CD4-positive, alpha-beta memory T cell (primary cell): ENCODE measurements at regions not wholly inside any gene's neighbourhood (a gene's known extent, or its start where the extent isn't known, plus 50 kb on each side); places are given as distances from the start of the nearest gene placed in this dataset.
"Not testable (repeated sequence)": the region's sequence is repeated elsewhere in the genome, so short reads cannot be mapped to it uniquely, and the experiment has no call there.

Source experiments
- CTCF ChIA-PET: fragments of 350-600 bp; sonication (Branson Sonifier 250); formaldehyde crosslinking; loops from one replicate; lab custom pipeline; 2021; ENCODE audit warnings: inconsistent platforms; ENCODE audit not compliant: partially characterized antibody; lab: Charles Lee
- POLR2A ChIA-PET: fragments of 350-600 bp; sonication (Branson Sonifier 250); formaldehyde crosslinking; loops from one replicate; lab custom pipeline; 2021; ENCODE audit not compliant: partially characterized antibody; lab: Charles Lee
- DNase-seq, 5 donors: peaks; one replicate each; pipeline versions ENCODE4 v3.0.0 to v3.0.0-alpha.2; 2020 to 2022; ENCODE audit warnings: mixed read lengths in 1 of 5
- H3K27ac ChIP-seq: one replicate; pipeline ENCODE4 v1.7.0; 2013; ENCODE audit warnings: low read depth, low read length
- H3K27me3 ChIP-seq: 2 replicates; pipeline ENCODE4 v1.7.0; 2013; ENCODE audit warnings: mild to moderate bottlenecking, low read length, moderate library complexity; ENCODE audit not compliant: insufficient read depth
- H3K36me3 ChIP-seq: 2 replicates; pipeline ENCODE4 v1.7.0; 2013; ENCODE audit warnings: mild to moderate bottlenecking, low read length, moderate library complexity; ENCODE audit not compliant: insufficient read depth
- H3K4me1 ChIP-seq: 2 replicates; pipeline ENCODE4 v1.7.0; 2013; ENCODE audit warnings: mild to moderate bottlenecking, low read length, moderate library complexity; ENCODE audit not compliant: insufficient read depth
- H3K4me3 ChIP-seq, 2 donors: one replicate each; pipeline ENCODE4 v1.7.0; 2013; ENCODE audit warnings: low read length in 2 of 2, mild to moderate bottlenecking in 1 of 2
- H3K9me3 ChIP-seq, 2 donors: one replicate each; pipeline ENCODE4 v1.7.0; 2013; ENCODE audit warnings: low read length in 2 of 2, control low read depth in 1 of 2; ENCODE audit not compliant: control insufficient read depth in 1 of 2
- H3K27ac Mint-ChIP-seq, 7 donors: one replicate each; pipeline ENCODE4 v1.8.0; 2020 to 2021; ENCODE audit warnings: mixed read lengths in 7 of 7, mild to moderate bottlenecking in 6 of 7, inconsistent platforms in 3 of 7, moderate library complexity in 3 of 7
- H3K27me3 Mint-ChIP-seq, 2 donors: one replicate each; pipeline ENCODE4 v1.8.0; 2020 to 2021; ENCODE audit warnings: mixed read lengths in 2 of 2
- H3K36me3 Mint-ChIP-seq, 2 donors: one replicate each; pipeline ENCODE4 v1.8.0; 2020 to 2021; ENCODE audit warnings: mixed read lengths in 2 of 2, inconsistent platforms in 1 of 2, mild to moderate bottlenecking in 1 of 2
- H3K4me1 Mint-ChIP-seq, 4 donors: one replicate each; pipeline ENCODE4 v1.8.0; 2020 to 2021; ENCODE audit warnings: mixed read lengths in 4 of 4, mild to moderate bottlenecking in 1 of 4
- H3K4me3 Mint-ChIP-seq, 8 donors: one replicate each; pipeline ENCODE4 v1.8.0; 2020 to 2021; ENCODE audit warnings: mixed read lengths in 8 of 8, mild to moderate bottlenecking in 7 of 8, moderate library complexity in 6 of 8, inconsistent platforms in 3 of 8
- H3K9me3 Mint-ChIP-seq, 8 donors: one replicate each; pipeline ENCODE4 v1.8.0; 2020 to 2021; ENCODE audit warnings: mixed read lengths in 8 of 8, mild to moderate bottlenecking in 5 of 8, inconsistent platforms in 3 of 8, moderate library complexity in 1 of 8
- intact Hi-C: fragments of 100-400 bp; cut with micrococcal nuclease; formaldehyde crosslinking; loops from one replicate; pipeline ENCODE4 v1.15.1; 2023

DNA sequence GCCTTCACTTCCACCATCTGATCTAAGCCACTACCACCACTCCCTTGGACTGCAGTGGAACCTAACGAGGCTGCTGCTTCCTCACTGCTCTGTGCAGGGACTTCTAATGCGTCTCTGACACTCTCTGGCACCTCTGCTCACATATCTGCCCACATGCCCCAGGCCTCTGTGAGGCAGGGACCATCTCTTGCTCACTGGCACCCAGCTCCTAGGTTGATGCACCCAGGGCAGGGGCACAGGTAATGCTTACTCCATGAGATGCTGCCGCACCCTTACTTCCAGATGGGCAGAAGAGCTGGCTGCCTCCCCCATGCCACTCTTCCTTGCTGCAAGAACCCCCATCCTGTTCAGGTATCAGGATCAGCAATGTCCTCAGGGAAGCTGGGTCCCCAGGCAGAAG, 294.0 kb upstream of the HS6ST1 start:
- DNase-seq = no peak
- Histone ChIP-seq H3K36me3 (no peaks in the 10 kb centered on the region), H3K4me1 (no peaks in the 10 kb centered on the region), H3K4me3 (no peak overlapping the region), H3K27me3 (no peaks in the 10 kb centered on the region), H3K27ac (no peak overlapping the region), H3K9me3 (no peaks in the 10 kb centered on the region)
- ChIA-PET CTCF (no interaction called here), POLR2A (no interaction called here)
- H3K4me3 Mint-ChIP-seq = no peak overlapping the region
- peaks cover 0 to 6% (median 0%) of the 10 kb centered on the region in 8 donors for H3K9me3 Mint-ChIP-seq
- H3K4me1 Mint-ChIP-seq = no peaks in the 10 kb centered on the region
- H3K27me3 Mint-ChIP-seq = peaks cover 0 to 2% of the 10 kb centered on the region in 2 donors
- intact Hi-C loops = no loop called here
- H3K27ac Mint-ChIP-seq = no peak overlapping the region
- no peaks in the 10 kb centered on the region for H3K36me3 Mint-ChIP-seq

DNA sequence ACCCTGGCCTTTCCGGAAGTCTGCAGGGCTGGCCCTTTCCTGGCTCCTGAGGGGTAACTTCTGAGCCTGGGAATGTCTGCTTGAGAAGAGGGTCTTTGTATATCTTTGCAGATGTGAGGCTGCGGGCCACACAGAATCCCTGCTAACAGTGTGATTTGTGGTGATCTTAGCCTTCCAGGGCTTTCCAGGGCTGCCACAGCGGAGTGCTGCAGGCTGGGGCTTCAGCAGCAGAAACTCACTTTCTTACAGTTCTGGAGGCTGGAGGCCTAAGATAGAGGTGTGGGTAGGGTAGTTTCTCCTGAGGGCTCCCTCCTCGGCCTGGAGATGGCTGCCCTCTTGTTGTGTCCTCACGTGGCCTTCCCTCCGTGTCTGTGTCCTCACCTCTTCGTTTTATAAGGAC, 294.7 kb upstream of the HS6ST1 start:
- no peaks in the 10 kb centered on the region for H3K4me1 Mint-ChIP-seq
- Histone ChIP-seq H3K36me3 (no peaks in the 10 kb centered on the region), H3K4me3 (no peak overlapping the region), H3K9me3 (no peaks in the 10 kb centered on the region), H3K4me1 (no peaks in the 10 kb centered on the region), H3K27ac (no peak overlapping the region), H3K27me3 (no peaks in the 10 kb centered on the region)
- no peak overlapping the region for H3K27ac Mint-ChIP-seq
- H3K27me3 Mint-ChIP-seq = peaks cover 0 to 2% of the 10 kb centered on the region in 2 donors
- intact Hi-C loops = no loop called here
- ChIA-PET CTCF (no interaction called here), POLR2A (no interaction called here)
- H3K36me3 Mint-ChIP-seq = no peaks in the 10 kb centered on the region
- no peak for DNase-seq
- no peak overlapping the region for H3K4me3 Mint-ChIP-seq
- peaks cover 0 to 6% (median 0%) of the 10 kb centered on the region in 8 donors for H3K9me3 Mint-ChIP-seq

GRCh38 chr2:128613876-128614275, 295.2 kb upstream of the HS6ST1 start:
- no peak overlapping the region for H3K27ac ChIP-seq
- H3K4me3 ChIP-seq = no peak overlapping the region
- H3K36me3 ChIP-seq = no peaks in the 10 kb centered on the region
- H3K9me3 Mint-ChIP-seq = peaks cover 0 to 6% (median 0%) of the 10 kb centered on the region in 8 donors
- ChIA-PET POLR2A (no interaction called here), CTCF (no interaction called here)
- H3K4me1 ChIP-seq = no peaks in the 10 kb centered on the region
- H3K4me3 Mint-ChIP-seq = no peak overlapping the region
- no peak overlapping the region for H3K27ac Mint-ChIP-seq
- no peaks in the 10 kb centered on the region for H3K36me3 Mint-ChIP-seq
- no peaks in the 10 kb centered on the region for H3K9me3 ChIP-seq
- no peak for DNase-seq
- intact Hi-C loops = no loop called here
- no peaks in the 10 kb centered on the region for H3K4me1 Mint-ChIP-seq
- H3K27me3 Mint-ChIP-seq = peaks cover 0 to 2% of the 10 kb centered on the region in 2 donors
- H3K27me3 ChIP-seq = no peaks in the 10 kb centered on the region

DNA sequence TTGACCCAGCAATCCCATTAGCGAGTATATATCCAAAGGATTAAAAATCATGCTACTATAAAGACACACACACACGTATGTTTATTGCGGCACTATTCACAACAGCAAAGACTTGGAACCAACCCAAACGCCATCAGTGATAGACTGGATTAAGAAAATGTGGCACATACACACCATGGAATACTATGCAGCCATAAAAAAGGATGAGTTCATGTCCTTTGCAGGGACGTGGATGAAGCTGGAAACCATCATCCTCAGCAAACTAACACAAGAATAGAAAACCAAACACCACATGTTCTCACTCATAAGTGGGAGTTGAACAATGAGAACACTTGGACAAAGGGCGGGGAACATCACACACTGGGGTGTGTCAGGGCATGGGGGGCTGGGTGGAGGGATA, 296.2 kb upstream of the HS6ST1 start:
- H3K4me1 Mint-ChIP-seq, POLR2A ChIA-PET, H3K4me3 Mint-ChIP-seq, H3K27me3 ChIP-seq, H3K9me3 ChIP-seq, H3K36me3 Mint-ChIP-seq, H3K36me3 ChIP-seq, H3K27ac ChIP-seq, H3K9me3 Mint-ChIP-seq, H3K4me3 ChIP-seq, CTCF ChIA-PET, H3K27me3 Mint-ChIP-seq, H3K4me1 ChIP-seq, intact Hi-C loops, H3K27ac Mint-ChIP-seq, DNase-seq: not testable (repeated sequence)

DNA sequence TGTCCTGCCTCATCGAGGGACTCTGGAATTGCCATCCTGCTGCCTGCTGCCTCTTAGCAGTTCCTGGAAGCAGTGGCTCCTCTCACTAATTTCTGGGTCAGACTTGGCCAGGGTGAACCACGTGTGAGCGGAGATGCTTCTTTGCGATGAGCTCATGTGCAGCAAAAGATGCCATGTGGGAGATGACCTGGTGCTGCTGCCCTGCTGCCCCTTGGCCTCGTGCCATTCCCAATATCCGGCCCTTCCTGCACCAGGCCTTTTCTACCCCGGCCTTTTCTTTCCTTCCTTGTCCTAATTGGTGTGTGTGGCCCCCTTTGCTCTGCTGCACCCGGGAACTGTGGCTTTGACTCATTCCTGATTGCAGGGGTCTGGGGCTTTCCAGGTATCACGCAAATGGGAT, 296.9 kb upstream of the HS6ST1 start:
- DNase-seq = no peak
- no peak overlapping the region for H3K27ac Mint-ChIP-seq
- no peaks in the 10 kb centered on the region for H3K27me3 ChIP-seq
- H3K4me3 Mint-ChIP-seq = no peak overlapping the region
- no peaks in the 10 kb centered on the region for H3K36me3 Mint-ChIP-seq
- ChIA-PET POLR2A (no interaction called here), CTCF (no interaction called here)
- no peaks in the 10 kb centered on the region for H3K27me3 Mint-ChIP-seq
- H3K4me1 ChIP-seq = no peaks in the 10 kb centered on the region
- H3K27ac ChIP-seq = no peak overlapping the region
- intact Hi-C loops = no loop called here
- H3K4me3 ChIP-seq = no peak overlapping the region
- no peaks in the 10 kb centered on the region for H3K36me3 ChIP-seq
- peaks cover 0 to 6% (median 0%) of the 10 kb centered on the region in 8 donors for H3K9me3 Mint-ChIP-seq
- no peaks in the 10 kb centered on the region for H3K4me1 Mint-ChIP-seq
- H3K9me3 ChIP-seq = no peaks in the 10 kb centered on the region

DNA sequence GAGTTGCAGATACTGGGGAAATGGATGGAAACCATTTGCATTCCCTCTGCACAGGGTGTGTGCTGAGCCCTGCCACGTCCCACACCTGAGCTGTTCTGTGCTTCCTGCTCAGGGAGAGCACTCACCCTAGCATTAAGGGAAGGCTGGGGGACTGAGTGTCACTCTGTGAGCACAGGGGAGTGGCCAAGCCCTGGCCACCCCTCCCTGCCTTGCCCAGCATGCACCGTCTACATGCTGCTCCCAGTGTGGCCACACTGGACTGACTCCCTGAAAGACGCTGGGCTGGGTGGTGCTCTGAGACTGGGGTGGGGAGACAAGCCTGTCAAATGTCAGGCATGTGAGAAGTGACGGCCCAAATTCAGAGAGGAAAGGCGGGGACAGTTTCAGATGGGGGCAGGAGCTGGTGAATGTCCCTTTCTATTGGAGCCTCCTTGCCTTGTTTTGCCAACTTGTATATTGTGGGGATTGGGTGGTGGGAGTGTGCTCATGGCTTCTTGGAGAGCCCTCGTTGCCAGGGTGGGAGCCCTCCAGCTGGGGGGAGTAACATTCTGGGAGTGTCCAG, 298.4 kb upstream of the HS6ST1 start:
- ChIA-PET POLR2A (no interaction called here), CTCF (no interaction called here)
- no peak overlapping the region for H3K4me3 ChIP-seq

DNA sequence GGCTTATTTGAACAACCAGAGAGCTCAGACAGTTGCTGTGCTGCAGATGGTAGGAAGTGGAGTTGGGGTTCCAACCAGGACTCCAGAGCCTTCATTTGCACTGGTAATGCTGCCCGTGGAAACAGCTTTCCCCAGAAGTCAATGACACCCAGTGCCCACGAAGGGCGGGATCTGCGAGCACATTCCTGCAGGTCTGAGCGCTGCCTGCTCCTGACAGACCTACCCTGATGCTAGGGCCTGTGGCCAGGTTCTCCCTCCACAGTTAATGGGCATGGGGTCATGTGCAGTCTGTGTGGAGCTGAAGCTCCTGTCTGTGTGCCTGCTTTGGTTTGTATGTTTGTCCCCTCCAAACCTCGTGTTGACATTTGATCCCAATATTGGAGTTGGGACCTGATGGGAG, 299.0 kb upstream of the HS6ST1 start:
- Mint-ChIP-seq H3K4me3 (no peak overlapping the region), H3K27me3 (no peaks in the 10 kb centered on the region), H3K36me3 (no peaks in the 10 kb centered on the region), H3K27ac (no peak overlapping the region), H3K4me1 (no peaks in the 10 kb centered on the region), H3K9me3 (peaks cover 0 to 4% (median 0%) of the 10 kb centered on the region in 8 donors)
- ChIA-PET POLR2A (no interaction called here), CTCF (no interaction called here)
- H3K27ac ChIP-seq = no peak overlapping the region
- H3K4me1 ChIP-seq = no peaks in the 10 kb centered on the region
- no peaks in the 10 kb centered on the region for H3K27me3 ChIP-seq
- no peak overlapping the region for H3K4me3 ChIP-seq
- intact Hi-C loops = no loop called here
- DNase-seq = no peak
- no peaks in the 10 kb centered on the region for H3K36me3 ChIP-seq
- no peaks in the 10 kb centered on the region for H3K9me3 ChIP-seq

More for the DNA sequence above, 298.4 kb upstream of the HS6ST1 start:
- no peaks in the 10 kb centered on the region for H3K36me3 Mint-ChIP-seq
- H3K27me3 Mint-ChIP-seq = no peaks in the 10 kb centered on the region
- H3K36me3 ChIP-seq = no peaks in the 10 kb centered on the region
- no peaks in the 10 kb centered on the region for H3K4me1 Mint-ChIP-seq
- no peaks in the 10 kb centered on the region for H3K9me3 ChIP-seq
- intact Hi-C loops = no loop called here
- H3K27ac ChIP-seq = no peak overlapping the region
- peak overlapping the region in 1 of 8 donors; percentile 56 for H3K4me3 Mint-ChIP-seq
- DNase-seq = no peak
- H3K27ac Mint-ChIP-seq = no peak overlapping the region
- H3K4me1 ChIP-seq = no peaks in the 10 kb centered on the region
- H3K9me3 Mint-ChIP-seq = peaks cover 0 to 4% (median 0%) of the 10 kb centered on the region in 8 donors
- H3K27me3 ChIP-seq = no peaks in the 10 kb centered on the region

DNA sequence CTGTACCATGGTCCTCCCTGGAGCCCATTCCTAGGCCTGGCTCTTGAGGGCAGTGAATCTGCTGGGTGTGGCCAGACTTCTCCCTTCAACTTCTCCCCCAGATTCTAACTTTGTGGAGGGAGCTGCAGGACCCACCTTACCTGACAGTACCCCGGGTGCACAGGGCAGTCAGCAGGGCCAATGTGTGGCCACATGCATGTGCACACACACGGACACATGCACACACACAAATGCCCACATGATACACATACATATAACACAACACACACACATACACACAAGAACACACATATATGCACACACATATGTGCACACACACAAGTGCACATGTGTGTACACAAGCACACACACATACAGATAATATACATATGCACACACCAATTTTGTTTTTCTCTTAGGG, 300.0 kb upstream of the HS6ST1 start:
- H3K36me3 Mint-ChIP-seq = no peaks in the 10 kb centered on the region
- Histone ChIP-seq H3K9me3 (no peaks in the 10 kb centered on the region), H3K4me1 (no peaks in the 10 kb centered on the region), H3K27me3 (no peaks in the 10 kb centered on the region), H3K27ac (no peak overlapping the region), H3K36me3 (no peaks in the 10 kb centered on the region), H3K4me3 (no peak overlapping the region)
- intact Hi-C loops = no loop called here
- no peak overlapping the region for H3K4me3 Mint-ChIP-seq
- no peak overlapping the region for H3K27ac Mint-ChIP-seq
- CTCF ChIA-PET = no interaction called here
- DNase-seq = no peak
- no peaks in the 10 kb centered on the region for H3K4me1 Mint-ChIP-seq
- H3K9me3 Mint-ChIP-seq = peaks cover 0 to 4% (median 0%) of the 10 kb centered on the region in 8 donors
- POLR2A ChIA-PET = no interaction called here
- no peaks in the 10 kb centered on the region for H3K27me3 Mint-ChIP-seq
